Keratinocyte (primary cell): ENCODE measurements at regions not wholly inside any gene's neighbourhood (a gene's known extent, or its start where the extent isn't known, plus 50 kb on each side); places are given as distances from the start of the nearest gene placed in this dataset.

ENCODE experiments used
- DNase-seq: peaks from one replicate; pipeline ENCODE4 v3.0.0-alpha.2; 2011; ENCODE audit warnings: low read depth, missing footprints, low spot score
- FAIRE-seq: peaks from 2 replicates; lab custom pipeline; 2011; peaks lifted over from hg19 to GRCh38; lab: Jason Lieb, UNC
- H2AFZ ChIP-seq: 2 replicates; pipeline ENCODE4 v1.6.0; 2012; ENCODE audit warnings: low read length, control low read depth, inconsistent platforms; ENCODE audit not compliant: control insufficient read depth
- H3K27ac ChIP-seq: 2 replicates; pipeline ENCODE4 v1.5.1; 2011; ENCODE audit warnings: low read length; ENCODE audit not compliant: control insufficient read depth, insufficient read depth
- H3K27me3 ChIP-seq: 3 replicates; pipeline ENCODE4 v1.6.0; 2011; ENCODE audit warnings: low read length; ENCODE audit not compliant: control insufficient read depth, insufficient read depth; ENCODE audit errors: extremely low read depth
- H3K36me3 ChIP-seq, 2 experiments: 2 replicates in 1 of 2; 3 replicates in 1 of 2; pipeline ENCODE4 v1.5.1; 2011; ENCODE audit warnings: low read length in 2 of 2, mild to moderate bottlenecking in 1 of 2; ENCODE audit not compliant: control insufficient read depth in 2 of 2, insufficient read depth in 2 of 2; ENCODE audit errors: extremely low read depth in 1 of 2
- H3K4me1 ChIP-seq: 3 replicates; pipeline ENCODE4 v1.5.1; 2011; ENCODE audit warnings: low read length; ENCODE audit not compliant: control insufficient read depth, insufficient read depth; ENCODE audit errors: extremely low read depth
- H3K4me2 ChIP-seq: 3 replicates; pipeline ENCODE4 v1.6.0; 2011; ENCODE audit warnings: low read depth, low read length; ENCODE audit not compliant: control insufficient read depth, insufficient read depth; ENCODE audit errors: extremely low read depth
- H3K4me3 ChIP-seq, 3 experiments: fragments of 200-600 bp in 1 of 3; sonication (generic) in 1 of 3; 2 replicates in 2 of 3; 3 replicates in 1 of 3; pipeline ENCODE4 v1.5.1; 2011 to 2016; ENCODE audit warnings: low read length in 3 of 3, mild to moderate bottlenecking in 3 of 3, control low read depth in 2 of 3, inconsistent platforms in 1 of 3, low read depth in 1 of 3, mixed read lengths in 1 of 3, mixed run types in 1 of 3, moderate library complexity in 1 of 3; ENCODE audit not compliant: control insufficient read depth in 2 of 3, insufficient read depth in 2 of 3; ENCODE audit errors: extremely low read depth in 1 of 3
- H3K79me2 ChIP-seq: 2 replicates; pipeline ENCODE4 v1.6.0; 2012; ENCODE audit warnings: low read length; ENCODE audit not compliant: control insufficient read depth, insufficient read depth
- H3K9ac ChIP-seq: 3 replicates; pipeline ENCODE4 v1.6.0; 2011; ENCODE audit warnings: low read length; ENCODE audit not compliant: control insufficient read depth, insufficient read depth; ENCODE audit errors: extremely low read depth
- H3K9me1 ChIP-seq: 3 replicates; pipeline ENCODE4 v1.6.0; 2011; ENCODE audit warnings: low read length; ENCODE audit not compliant: control insufficient read depth, insufficient read depth; ENCODE audit errors: extremely low read depth
- H3K9me3 ChIP-seq: 2 replicates; pipeline ENCODE4 v1.5.1; 2012; ENCODE audit warnings: low read depth, low read length; ENCODE audit not compliant: control insufficient read depth
- H4K20me1 ChIP-seq: 3 replicates; pipeline ENCODE4 v1.6.0; 2011; ENCODE audit warnings: low read length; ENCODE audit not compliant: control insufficient read depth, insufficient read depth; ENCODE audit errors: extremely low read depth
- EZH2 ChIP-seq: IDR thresholded peaks from one replicate; pipeline ENCODE4 v1.6.1; 2012; ENCODE audit warnings: inconsistent platforms, mild to moderate bottlenecking, low read length, moderate library complexity
- dilution Hi-C: fragments of 300-500 bp; cut with MboI; formaldehyde crosslinking; loops from one replicate; pipeline ENCODE4 v1.7.0; 2020; ENCODE audit warnings: low sequenced_read_pairs; ENCODE audit not compliant: extremely low pct_ligation_motif_present
- TF ChIP-seq, protein P1 (sequence below), 3 experiments: IDR thresholded peaks in 1 of 3; conservative IDR thresholded peaks in 1 of 3; optimal IDR thresholded peaks in 1 of 3; 2 replicates in 2 of 3; 3 replicates in 1 of 3; pipeline versions ENCODE3 to v1.5.1; 2011; ENCODE audit warnings: low read length in 3 of 3, mild to moderate bottlenecking in 3 of 3, moderate library complexity in 2 of 3, control low read depth in 1 of 3, inconsistent platforms in 1 of 3; ENCODE audit not compliant: insufficient read depth in 2 of 3; ENCODE audit errors: extremely low read depth in 1 of 3

DNA sequence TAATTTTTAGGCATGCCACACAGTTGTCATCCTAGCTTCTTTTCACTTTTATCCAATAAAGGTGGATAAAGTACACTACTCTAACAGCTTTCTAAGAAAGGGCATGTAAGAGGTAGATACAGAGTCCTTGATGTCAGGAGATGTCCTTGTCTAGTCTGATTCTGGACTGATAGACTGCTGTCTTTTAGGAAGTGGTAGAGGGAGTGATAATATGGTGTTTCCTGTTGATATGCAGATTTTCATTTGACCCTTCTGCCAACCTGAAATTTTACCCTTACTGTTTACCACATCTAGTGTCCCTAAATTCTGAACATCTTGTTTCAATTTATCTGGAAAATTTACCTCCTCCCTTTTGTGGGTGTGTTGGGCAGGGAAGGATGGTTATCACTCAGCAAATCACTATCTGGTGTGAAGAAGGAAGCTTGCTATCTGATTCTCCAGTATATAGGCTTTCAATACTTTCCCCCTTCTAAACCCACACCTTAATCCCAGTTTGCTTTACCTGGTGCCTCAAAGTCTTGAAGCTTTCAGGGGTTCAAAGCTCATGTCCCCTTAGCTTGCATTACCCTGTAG lies 354.9 kb upstream of the SNX7 start:
- H2AFZ ChIP-seq, result peak overlapping the region; percentile 32
- TF ChIP-seq EZH2, result no peak
- TF ChIP-seq, protein P1, sequence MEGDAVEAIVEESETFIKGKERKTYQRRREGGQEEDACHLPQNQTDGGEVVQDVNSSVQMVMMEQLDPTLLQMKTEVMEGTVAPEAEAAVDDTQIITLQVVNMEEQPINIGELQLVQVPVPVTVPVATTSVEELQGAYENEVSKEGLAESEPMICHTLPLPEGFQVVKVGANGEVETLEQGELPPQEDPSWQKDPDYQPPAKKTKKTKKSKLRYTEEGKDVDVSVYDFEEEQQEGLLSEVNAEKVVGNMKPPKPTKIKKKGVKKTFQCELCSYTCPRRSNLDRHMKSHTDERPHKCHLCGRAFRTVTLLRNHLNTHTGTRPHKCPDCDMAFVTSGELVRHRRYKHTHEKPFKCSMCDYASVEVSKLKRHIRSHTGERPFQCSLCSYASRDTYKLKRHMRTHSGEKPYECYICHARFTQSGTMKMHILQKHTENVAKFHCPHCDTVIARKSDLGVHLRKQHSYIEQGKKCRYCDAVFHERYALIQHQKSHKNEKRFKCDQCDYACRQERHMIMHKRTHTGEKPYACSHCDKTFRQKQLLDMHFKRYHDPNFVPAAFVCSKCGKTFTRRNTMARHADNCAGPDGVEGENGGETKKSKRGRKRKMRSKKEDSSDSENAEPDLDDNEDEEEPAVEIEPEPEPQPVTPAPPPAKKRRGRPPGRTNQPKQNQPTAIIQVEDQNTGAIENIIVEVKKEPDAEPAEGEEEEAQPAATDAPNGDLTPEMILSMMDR (optimal IDR thresholded peaks at IDR 0.05 in 1 of 3, IDR thresholded peaks at IDR 0.05 in 1 of 3, conservative IDR thresholded peaks at IDR 0.05 in 1 of 3; ENCODE audit: extremely low read depth in 1 of 3, insufficient read depth in 2 of 3, low read length in 3 of 3), result no peak
- H3K9me1 ChIP-seq, result no peaks in the 10 kb centered on the region
- no peaks in the 10 kb centered on the region for H3K36me3 ChIP-seq
- H3K9ac ChIP-seq, result no peak overlapping the region
- no peaks in the 10 kb centered on the region for H3K9me3 ChIP-seq
- H3K27ac ChIP-seq, result no peak overlapping the region
- dilution Hi-C loops, result no loop called here
- H3K4me1 ChIP-seq, result no peaks in the 10 kb centered on the region
- no peak overlapping the region for H3K4me3 ChIP-seq
- FAIRE-seq, result no peak
- no peaks in the 10 kb centered on the region for H4K20me1 ChIP-seq
- H3K79me2 ChIP-seq, result no peaks in the 10 kb centered on the region
- no peaks in the 10 kb centered on the region for H3K27me3 ChIP-seq
- no peak for DNase-seq
- no peak overlapping the region for H3K4me2 ChIP-seq

DNA sequence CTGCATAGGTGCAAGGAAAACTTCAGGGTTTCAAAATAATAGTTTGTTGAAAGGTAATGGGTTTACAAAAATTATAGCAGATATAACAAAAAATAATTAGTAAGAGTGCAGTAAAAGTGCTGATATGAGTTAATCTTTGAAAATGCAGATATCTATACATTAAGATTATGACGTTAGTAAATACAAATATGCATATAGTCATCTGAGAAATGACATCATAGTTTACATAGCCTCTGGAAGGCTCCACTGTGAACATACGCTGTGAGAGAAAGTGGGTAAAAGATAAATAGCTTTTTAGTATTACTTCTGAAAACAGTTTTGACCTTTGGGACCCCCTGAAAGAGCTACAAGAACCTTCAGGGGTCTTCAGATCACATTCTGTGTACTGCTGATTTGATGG lies 356.2 kb upstream of the SNX7 start:
- Histone ChIP-seq H4K20me1 (no peaks in the 10 kb centered on the region), H3K27me3 (no peaks in the 10 kb centered on the region), H3K9me3 (no peaks in the 10 kb centered on the region), H3K36me3 (no peaks in the 10 kb centered on the region), H3K79me2 (no peaks in the 10 kb centered on the region), H3K27ac (no peak overlapping the region), H3K9ac (no peak overlapping the region), H3K9me1 (no peaks in the 10 kb centered on the region), H3K4me1 (no peaks in the 10 kb centered on the region), H2AFZ (no peak overlapping the region), H3K4me3 (no peak overlapping the region), H3K4me2 (no peak overlapping the region)
- dilution Hi-C loops, result no loop called here
- FAIRE-seq (no peak), DNase-seq (no peak)
- no peak for TF ChIP-seq EZH2
- TF ChIP-seq, protein P1 (optimal IDR thresholded peaks at IDR 0.05 in 1 of 3, IDR thresholded peaks at IDR 0.05 in 1 of 3, conservative IDR thresholded peaks at IDR 0.05 in 1 of 3; ENCODE audit: extremely low read depth in 1 of 3, insufficient read depth in 2 of 3, low read length in 3 of 3), result no peak
